Astrocyte (in vitro differentiated cells and primary cell): ENCODE measurements at regions not wholly inside any gene's neighbourhood (a gene's known extent, or its start where the extent isn't known, plus 50 kb on each side); places are given as distances from the start of the nearest gene placed in this dataset.

ENCODE experiments used
- DNase-seq: peaks from one replicate; pipeline ENCODE4 v3.0.0-alpha.2; 2010; ENCODE audit warnings: low read depth
- FAIRE-seq: peaks from 2 replicates; lab custom pipeline; 2011; peaks lifted over from hg19 to GRCh38; lab: Jason Lieb, UNC
- H2AFZ ChIP-seq: 2 replicates; pipeline ENCODE4 v1.6.0; 2012; ENCODE audit warnings: low read depth, low read length, inconsistent platforms
- H3K27ac ChIP-seq: 2 replicates; pipeline ENCODE4 v1.5.1; 2011; ENCODE audit warnings: low read depth, low read length, inconsistent platforms
- H3K27me3 ChIP-seq: 2 replicates; pipeline ENCODE4 v1.6.0; 2011; ENCODE audit warnings: low read length, inconsistent platforms; ENCODE audit not compliant: insufficient read depth
- H3K36me3 ChIP-seq: 2 replicates; pipeline ENCODE4 v1.5.1; 2011; ENCODE audit warnings: low read length, inconsistent platforms; ENCODE audit not compliant: insufficient read depth
- H3K4me1 ChIP-seq: 2 replicates; pipeline ENCODE4 v1.5.1; 2011; ENCODE audit warnings: low read length, inconsistent platforms; ENCODE audit not compliant: insufficient read depth
- H3K4me2 ChIP-seq: 2 replicates; pipeline ENCODE4 v1.6.0; 2012; ENCODE audit warnings: low read length, inconsistent platforms
- H3K4me3 ChIP-seq: 2 replicates; pipeline ENCODE4 v1.5.1; 2011; ENCODE audit warnings: low read depth, mild to moderate bottlenecking, low read length, inconsistent platforms; ENCODE audit not compliant: insufficient read depth
- H3K79me2 ChIP-seq: 2 replicates; pipeline ENCODE4 v1.6.0; 2012; ENCODE audit warnings: mild to moderate bottlenecking, low read length, inconsistent platforms; ENCODE audit not compliant: insufficient read depth
- H3K9ac ChIP-seq: 2 replicates; pipeline ENCODE4 v1.6.0; 2012; ENCODE audit warnings: mild to moderate bottlenecking, low read length, inconsistent platforms
- H3K9me3 ChIP-seq: 2 replicates; pipeline ENCODE4 v1.5.1; 2012; ENCODE audit warnings: low read depth, mild to moderate bottlenecking, low read length, inconsistent platforms; ENCODE audit not compliant: insufficient read depth
- H4K20me1 ChIP-seq: 2 replicates; pipeline ENCODE4 v1.6.0; 2012; ENCODE audit warnings: low read length, inconsistent platforms; ENCODE audit not compliant: insufficient read depth
- H3K27ac Mint-ChIP-seq: one replicate; pipeline ENCODE4 v1.8.0; 2021; ENCODE audit warnings: mild to moderate bottlenecking, mixed read lengths; ENCODE audit not compliant: unreplicated experiment
- H3K27me3 Mint-ChIP-seq: one replicate; pipeline ENCODE4 v1.8.0; 2021; ENCODE audit warnings: low read depth, mixed read lengths; ENCODE audit not compliant: unreplicated experiment
- H3K36me3 Mint-ChIP-seq: one replicate; pipeline ENCODE4 v1.8.0; 2021; ENCODE audit warnings: low read depth, mixed read lengths; ENCODE audit not compliant: unreplicated experiment
- H3K4me1 Mint-ChIP-seq: one replicate; pipeline ENCODE4 v1.8.0; 2021; ENCODE audit warnings: low read depth, mixed read lengths; ENCODE audit not compliant: unreplicated experiment
- H3K4me3 Mint-ChIP-seq: one replicate; pipeline ENCODE4 v1.8.0; 2021; ENCODE audit warnings: mild to moderate bottlenecking, moderate library complexity, mixed read lengths; ENCODE audit not compliant: unreplicated experiment
- H3K9me3 Mint-ChIP-seq: one replicate; pipeline ENCODE4 v1.8.0; 2021; ENCODE audit warnings: mild to moderate bottlenecking, mixed read lengths; ENCODE audit not compliant: unreplicated experiment
- CTCF ChIP-seq: IDR thresholded peaks from 2 replicates; pipeline ENCODE4 v1.5.1; 2011; ENCODE audit warnings: low read depth, mild to moderate bottlenecking, inconsistent platforms, low read length, moderate library complexity; ENCODE audit not compliant: insufficient read depth
- EZH2 ChIP-seq: IDR thresholded peaks from 2 replicates; pipeline ENCODE4 v1.6.1; 2012; ENCODE audit warnings: mild to moderate bottlenecking, low read length, inconsistent platforms; ENCODE audit not compliant: insufficient read depth

- Histone ChIP-seq H3K36me3 (no peaks in the 10 kb centered on the region), H3K9me3 (no peaks in the 10 kb centered on the region), H3K27ac (no peak overlapping the region), H3K4me3 (no peak overlapping the region), H3K9ac (no peak overlapping the region), H3K27me3 (no peaks in the 10 kb centered on the region), H3K79me2 (no peaks in the 10 kb centered on the region), H2AFZ (no peak overlapping the region), H3K4me1 (no peaks in the 10 kb centered on the region), H4K20me1 (no peaks in the 10 kb centered on the region), H3K4me2 (no peak overlapping the region)
- DNase-seq, result no peak
- no peak overlapping the region for H3K4me3 Mint-ChIP-seq
- FAIRE-seq, result no peak
- no peak for TF ChIP-seq CTCF
- no peak for TF ChIP-seq EZH2
- no peaks in the 10 kb centered on the region for H3K27me3 Mint-ChIP-seq
- H3K4me1 Mint-ChIP-seq, result peaks cover 3% of the 10 kb centered on the region
- no peaks in the 10 kb centered on the region for H3K9me3 Mint-ChIP-seq
- H3K27ac Mint-ChIP-seq, result no peak overlapping the region
- no peaks in the 10 kb centered on the region for H3K36me3 Mint-ChIP-seq
These were observed 1378.4 kb upstream of the TENM4 start for GRCh38 chr11:80819271-80819670.

- H4K20me1 ChIP-seq, result no peaks in the 10 kb centered on the region
- H3K79me2 ChIP-seq, result no peaks in the 10 kb centered on the region
- no peak overlapping the region for H3K27ac Mint-ChIP-seq
- peaks cover 3% of the 10 kb centered on the region for H3K4me1 Mint-ChIP-seq
- no peak overlapping the region for H3K9ac ChIP-seq
- no peak for TF ChIP-seq EZH2
- TF ChIP-seq CTCF, result no peak
- no peaks in the 10 kb centered on the region for H3K4me1 ChIP-seq
- H3K27me3 ChIP-seq, result no peaks in the 10 kb centered on the region
- no peaks in the 10 kb centered on the region for H3K36me3 Mint-ChIP-seq
- no peaks in the 10 kb centered on the region for H3K27me3 Mint-ChIP-seq
- H3K27ac ChIP-seq, result no peak overlapping the region
- no peaks in the 10 kb centered on the region for H3K36me3 ChIP-seq
- FAIRE-seq (no peak), DNase-seq (no peak)
- H3K4me2 ChIP-seq, result no peak overlapping the region
- H3K9me3 Mint-ChIP-seq, result no peaks in the 10 kb centered on the region
- H3K9me3 ChIP-seq, result no peaks in the 10 kb centered on the region
- H3K4me3 ChIP-seq, result no peak overlapping the region
- H3K4me3 Mint-ChIP-seq, result no peak overlapping the region
- H2AFZ ChIP-seq, result no peak overlapping the region
These were observed 1376.1 kb upstream of the TENM4 start for GRCh38 chr11:80816966-80817365.

- Mint-ChIP-seq H3K9me3 (no peaks in the 10 kb centered on the region), H3K27me3 (no peaks in the 10 kb centered on the region), H3K27ac (no peak overlapping the region), H3K4me3 (no peak overlapping the region), H3K4me1 (peaks cover 3% of the 10 kb centered on the region), H3K36me3 (no peaks in the 10 kb centered on the region)
- Histone ChIP-seq H3K9ac (no peak overlapping the region), H3K36me3 (no peaks in the 10 kb centered on the region), H3K79me2 (no peaks in the 10 kb centered on the region), H3K27me3 (no peaks in the 10 kb centered on the region), H4K20me1 (no peaks in the 10 kb centered on the region), H3K4me3 (no peak overlapping the region), H2AFZ (no peak overlapping the region), H3K27ac (no peak overlapping the region), H3K4me2 (no peak overlapping the region), H3K9me3 (no peaks in the 10 kb centered on the region), H3K4me1 (no peaks in the 10 kb centered on the region)
- DNase-seq, result no peak
- no peak for TF ChIP-seq EZH2
- TF ChIP-seq CTCF, result no peak
- FAIRE-seq, result no peak
These were observed 1375.6 kb upstream of the TENM4 start for GRCh38 chr11:80816454-80816847.
